ENCODE measurements at regions not wholly inside any gene's neighbourhood (a gene's known extent, or its start where the extent isn't known, plus 50 kb on each side); places are given as distances from the start of the nearest gene placed in this dataset.

DNA sequence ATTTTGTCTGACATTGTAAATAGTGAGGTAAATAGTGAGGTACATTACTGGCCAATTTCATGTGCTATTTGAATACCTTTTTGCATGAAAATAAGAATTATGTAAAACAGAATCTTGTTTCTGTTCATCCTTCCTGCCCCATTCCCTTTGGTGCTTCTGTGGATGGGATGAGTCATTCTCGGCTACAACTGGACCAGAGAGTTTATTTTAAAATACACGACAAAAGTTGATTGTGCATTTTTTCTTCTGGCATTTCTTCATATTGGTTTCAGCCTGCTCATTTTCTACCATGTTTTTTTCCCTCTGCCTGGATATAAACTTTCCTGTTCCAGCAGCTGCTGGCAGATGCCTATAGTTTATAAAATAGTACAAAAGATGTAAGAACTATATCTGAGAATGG, 107.5 kb downstream of the CYSLTR2 start:
- DNase-seq: no peak

DNA sequence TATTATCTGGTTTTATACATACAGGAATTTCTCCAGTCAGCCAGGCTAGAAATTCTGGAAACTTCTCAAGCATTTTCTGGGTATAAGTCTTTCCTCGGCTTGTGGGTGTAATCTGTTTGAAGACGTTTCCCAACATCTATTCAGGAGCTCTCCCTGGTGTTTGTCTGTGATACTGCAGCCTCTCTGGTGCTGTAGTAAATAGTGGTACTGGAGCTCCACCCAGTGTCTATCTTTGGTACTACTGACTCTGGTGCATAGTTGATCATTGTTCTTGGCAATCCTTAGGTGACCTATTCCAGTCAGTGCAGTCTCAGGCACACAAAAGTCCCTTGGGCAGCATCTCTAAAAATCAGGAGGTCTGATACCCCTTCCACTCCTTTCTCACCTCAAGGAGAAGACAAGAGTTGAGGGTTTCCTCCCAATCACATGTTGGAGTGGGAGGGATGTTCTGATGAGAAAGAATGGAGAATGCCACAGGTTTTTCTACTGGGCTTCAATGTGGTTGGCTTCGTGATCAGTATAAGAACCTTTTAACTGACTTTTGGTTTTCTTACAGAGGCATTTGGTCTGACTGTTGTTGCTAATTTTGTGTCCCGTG, 115.5 kb downstream of the CYSLTR2 start:
- DNase-seq: peak; percentile 79

DNA sequence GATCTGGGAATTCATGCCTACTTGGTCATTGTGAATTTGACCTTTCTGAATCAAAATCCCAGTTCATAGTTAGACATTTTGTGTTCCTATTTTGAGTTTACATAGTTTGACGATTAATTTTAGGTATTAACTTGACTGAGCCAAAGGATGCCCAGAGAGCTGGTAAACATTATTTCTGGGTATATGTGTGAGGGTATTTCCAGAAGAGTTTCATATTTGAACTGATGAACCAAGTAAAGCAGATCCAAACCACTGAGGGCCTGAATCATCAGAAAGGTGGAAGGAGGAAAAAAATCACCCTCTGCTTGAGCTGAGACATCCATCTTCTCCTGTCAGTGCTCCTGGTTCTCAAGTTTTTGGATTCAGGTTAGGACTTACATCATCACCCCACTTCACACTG, 116.6 kb downstream of the CYSLTR2 start:
- no peak for DNase-seq

DNA sequence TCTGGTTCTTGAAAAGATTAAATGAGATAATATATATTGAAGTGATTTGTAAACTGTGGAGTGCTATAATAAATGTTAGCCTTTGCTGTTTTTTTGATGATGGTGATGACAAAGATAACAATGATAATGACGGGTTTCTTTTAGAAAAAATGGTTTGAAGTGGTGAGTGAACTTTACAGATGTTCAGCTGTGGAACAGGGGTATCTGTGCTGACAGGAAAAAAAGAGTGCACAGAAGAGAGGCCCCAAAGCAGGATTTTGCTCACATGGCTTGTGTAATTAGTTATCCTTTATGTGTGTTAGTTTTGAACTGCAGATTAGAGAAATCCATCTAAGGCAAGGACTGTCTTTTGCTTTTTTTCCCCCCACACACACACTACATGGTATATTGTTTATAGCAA, 119.2 kb downstream of the CYSLTR2 start:
- DNase-seq: no peak

DNA sequence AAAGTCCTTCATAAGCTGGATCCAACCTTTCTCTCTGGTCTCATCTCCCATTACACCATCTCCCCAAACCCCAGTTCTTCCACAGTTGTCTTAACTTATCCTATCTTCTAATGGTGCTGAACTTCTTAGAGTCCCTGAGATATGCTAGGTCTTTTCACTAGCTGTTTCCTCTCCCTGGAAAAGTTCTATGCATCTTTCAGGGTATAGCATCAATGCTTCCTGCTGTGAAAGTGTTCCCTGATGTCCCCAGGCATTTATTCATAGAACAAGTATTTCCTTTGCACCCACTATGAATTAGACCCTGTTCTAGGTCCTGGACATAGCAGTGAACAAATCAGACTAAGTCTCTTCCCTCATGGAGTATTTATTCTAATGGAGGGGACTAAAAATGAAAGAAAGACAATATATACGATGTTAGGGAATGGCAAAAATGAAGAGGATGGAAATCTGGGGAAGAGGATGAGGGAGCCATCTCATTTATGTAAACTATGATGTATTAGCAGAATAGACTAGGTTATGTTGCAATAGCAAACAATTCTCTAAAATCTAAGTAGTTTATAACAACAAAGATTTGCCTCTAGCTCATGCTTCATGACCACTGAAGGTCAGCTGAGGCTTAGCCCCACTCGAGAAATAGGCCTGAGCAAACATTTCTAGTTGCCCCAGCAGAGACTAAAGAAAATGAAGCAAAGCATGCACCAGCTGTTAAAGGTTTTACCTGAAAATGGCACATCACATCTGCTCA, 120.0 kb downstream of the CYSLTR2 start:
- no peak for DNase-seq

DNA sequence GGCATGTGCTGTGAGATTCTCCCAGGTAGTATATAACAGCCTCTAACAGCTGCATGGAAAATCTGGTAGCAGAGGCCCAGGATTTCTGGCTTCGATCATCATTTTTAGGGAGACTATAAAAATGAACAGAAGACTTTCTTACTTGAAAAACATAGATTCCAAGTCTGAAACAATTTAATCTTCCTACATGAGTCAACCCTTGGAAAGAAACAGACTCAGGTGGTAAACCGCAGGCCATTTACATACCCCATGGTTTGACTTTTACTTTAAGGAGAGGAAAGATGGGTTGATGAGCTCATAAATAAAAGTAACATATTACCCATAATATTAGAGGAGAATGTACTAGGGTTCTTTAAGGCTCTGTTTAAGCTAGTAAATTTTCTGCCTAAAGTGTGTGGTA, 121.6 kb downstream of the CYSLTR2 start:
- DNase-seq: no peak

DNA sequence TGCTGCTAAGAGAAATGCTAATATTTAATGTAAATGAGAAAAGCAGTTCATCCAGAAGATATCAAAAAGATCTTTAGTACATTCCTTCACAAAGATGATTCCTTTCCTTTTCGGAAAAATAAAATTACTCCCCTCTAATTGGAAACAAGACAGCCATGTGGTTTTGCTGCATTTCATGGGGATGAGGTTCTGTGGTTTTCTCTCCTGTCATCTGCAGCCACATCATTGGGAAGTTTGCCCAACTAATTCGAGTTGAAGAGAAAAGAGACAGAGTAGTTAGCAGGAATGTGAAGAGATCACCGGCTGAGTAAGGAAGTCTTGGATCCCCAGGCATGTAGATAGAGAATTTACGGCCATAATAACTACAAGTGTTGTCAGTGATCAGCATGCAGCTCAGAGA, 122.1 kb downstream of the CYSLTR2 start:
- no peak for DNase-seq

DNA sequence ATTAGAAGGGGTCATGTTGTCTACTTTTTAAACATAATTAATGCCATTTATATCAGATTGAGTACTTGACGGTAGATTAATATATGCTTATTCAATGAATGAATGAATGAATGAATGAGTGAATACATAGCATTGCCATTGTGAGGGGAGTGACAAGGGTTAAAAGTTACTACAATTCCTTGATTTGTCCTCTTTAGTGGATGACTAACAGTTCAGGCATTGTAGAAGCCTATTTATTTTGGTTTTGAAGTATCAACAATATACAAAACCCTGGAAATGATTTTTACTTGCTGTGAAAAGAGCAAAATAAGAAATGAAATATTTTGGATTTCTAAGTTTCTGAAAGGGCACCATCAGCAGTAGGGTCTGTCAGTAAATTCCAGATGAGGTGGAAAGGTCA, 122.7 kb downstream of the CYSLTR2 start:
- no peak for DNase-seq

DNA sequence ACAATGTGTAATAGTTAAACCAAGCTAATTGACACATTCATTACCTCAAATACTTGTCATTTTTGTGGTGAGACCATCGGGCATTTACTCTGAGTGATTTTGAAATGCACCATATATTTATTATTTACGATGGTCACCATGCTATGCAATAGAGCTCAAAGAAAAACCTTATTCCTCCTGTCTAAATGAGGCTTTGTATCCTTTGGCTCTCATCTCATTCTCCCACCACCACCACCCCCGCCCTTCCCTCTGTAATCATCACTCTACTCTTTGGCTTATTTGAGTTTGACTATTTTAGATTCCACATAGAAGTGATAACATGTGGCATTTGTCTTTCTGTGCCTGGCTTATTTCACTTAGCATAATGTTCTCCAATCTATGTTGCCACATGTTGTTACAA, 124.9 kb downstream of the CYSLTR2 start:
- no peak for DNase-seq

DNA sequence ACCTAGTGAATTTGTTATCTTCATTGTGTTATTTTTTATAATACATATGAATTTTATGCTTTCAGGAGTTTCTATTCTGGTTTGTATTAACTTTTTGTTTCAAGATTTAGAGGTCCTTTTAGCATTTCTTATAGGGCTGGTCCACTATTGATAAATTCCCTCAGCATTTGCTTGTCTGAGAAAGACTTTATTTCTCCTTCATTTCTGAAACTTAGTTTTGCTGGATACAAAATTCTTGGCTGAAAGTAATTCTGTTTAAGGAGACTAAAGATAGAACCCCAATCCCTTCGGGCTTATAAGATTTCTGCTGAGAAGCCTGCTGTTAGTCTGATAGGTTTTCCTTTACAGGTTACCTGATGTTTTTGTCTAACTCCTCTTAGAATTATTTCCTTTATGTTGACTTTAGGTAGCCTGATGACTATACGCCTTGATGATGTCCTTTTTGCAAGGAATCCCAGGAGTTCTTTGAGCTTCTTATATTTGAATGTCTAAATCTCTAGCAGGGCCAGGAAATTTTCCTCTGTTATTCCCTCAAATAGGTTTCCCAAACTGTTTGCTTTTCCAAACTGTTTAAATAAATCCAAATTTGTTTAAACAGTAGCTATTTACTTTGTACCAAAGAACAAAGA, 127.1 kb downstream of the CYSLTR2 start:
- no peak for DNase-seq

DNA sequence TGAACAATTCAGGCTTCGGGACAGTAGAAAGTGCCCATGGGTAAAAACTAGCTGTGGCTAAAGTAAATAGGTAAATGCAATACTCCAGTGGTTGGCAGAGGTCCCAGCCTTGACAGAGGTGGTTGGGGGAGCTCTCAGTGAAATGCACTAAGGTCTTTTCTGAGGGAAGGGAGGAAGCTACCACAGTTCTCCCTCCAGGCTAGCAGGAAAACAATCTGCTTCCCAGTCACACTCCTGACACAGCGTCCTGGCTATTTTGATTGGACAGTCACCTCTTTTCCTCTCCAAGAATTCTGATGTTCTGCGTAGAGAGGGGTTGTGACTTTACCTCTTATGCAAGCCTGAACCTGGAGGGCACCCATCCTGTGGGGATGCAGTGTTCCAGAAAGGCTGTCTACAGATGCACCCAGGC, 128.7 kb downstream of the CYSLTR2 start:
- DNase-seq: no peak

DNA sequence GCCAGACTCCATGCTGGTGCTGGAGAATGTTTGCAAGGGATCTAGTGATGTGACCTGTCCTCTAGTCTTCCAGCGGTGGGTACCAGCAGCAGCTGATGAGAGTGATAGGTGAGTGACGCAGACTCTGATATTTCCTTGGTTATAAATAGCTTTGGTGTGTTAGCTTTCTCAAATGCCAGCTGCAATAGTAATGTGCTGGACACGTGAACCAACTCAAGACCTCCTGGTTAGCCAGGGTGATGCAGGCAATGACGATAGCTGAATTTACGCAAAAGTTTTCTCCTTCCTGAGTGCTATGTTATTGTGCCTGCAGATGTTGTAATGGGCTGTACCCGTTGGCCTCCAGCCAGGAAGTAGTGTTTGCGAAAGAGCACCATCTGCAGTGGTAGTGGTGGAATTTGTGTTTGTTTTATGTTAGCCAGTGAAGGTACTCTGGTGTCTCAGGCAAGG, 129.5 kb downstream of the CYSLTR2 start:
- DNase-seq: no peak

DNA sequence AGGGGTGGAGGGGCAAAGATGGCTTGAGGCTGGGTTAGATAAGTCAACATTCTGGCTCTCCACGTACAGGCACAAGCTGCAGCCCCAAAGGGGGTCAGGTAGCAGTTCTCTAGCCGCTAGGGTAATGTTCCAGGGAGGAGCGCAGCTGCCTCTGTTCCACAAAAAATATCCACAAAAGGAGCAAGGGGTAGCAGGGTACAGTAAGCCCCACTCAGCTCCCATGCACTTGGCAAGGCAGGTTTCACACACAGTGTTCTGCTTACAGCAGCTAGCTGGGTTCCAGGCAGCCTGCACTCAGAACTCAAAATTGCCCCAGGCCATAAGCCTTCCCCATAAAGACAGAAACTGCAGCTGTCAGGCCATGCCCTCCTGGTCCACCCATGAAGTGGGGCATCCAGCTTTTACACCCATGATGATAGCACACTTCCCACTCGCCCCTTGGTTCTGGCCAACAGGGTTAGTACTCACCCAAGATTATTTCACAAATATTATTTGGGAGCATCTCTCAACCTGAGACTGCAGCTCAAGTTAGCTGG, 130.0 kb downstream of the CYSLTR2 start:
- DNase-seq: no peak

DNA sequence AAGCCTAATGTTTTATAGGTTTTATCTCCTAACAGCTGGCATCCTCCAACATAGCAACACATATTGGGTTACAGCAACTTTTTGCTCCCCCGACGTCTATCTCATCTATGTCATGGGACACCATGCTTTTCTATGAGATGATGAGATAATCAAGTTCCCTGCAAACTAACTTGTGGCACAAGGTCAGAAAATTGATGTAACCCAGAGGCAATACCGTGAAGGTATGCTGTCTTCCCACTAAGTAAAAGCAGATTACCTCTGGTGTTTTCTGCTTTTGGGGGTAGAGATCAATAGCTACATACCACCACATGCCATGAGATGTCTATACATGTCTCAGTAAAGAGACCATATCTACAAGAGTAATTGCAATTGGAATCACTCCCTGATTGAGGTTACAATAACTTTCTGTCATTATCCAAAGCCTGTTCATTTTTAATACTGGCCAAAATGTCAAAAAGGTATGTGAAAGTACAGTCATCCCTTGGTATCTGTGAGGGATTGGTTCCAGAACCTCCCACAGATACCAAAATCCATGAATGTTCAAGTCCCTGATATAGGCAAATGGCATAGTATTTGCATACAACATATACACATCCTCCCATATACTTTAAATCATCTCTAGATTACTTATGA, 131.3 kb downstream of the CYSLTR2 start:
- no peak for DNase-seq

DNA sequence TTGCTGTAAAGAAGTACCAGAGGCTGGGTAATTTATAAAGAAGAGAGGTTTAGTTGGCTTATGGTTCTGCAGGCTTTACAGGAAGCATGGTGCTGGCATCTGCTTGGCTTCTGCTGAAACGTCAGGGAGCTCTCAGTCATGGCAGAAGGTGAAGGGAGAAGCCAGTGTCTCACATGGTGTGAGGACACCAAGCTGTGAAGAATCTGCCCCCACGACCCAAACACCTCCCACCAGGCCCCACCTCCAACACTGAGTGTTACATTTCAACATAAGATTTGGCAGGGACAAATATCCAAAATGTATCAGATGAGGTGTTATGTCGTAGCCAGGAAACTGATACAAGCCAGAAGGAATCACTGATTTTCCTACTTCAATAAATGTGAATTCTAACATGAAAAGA, 136.5 kb downstream of the CYSLTR2 start:
- no peak for DNase-seq

DNA sequence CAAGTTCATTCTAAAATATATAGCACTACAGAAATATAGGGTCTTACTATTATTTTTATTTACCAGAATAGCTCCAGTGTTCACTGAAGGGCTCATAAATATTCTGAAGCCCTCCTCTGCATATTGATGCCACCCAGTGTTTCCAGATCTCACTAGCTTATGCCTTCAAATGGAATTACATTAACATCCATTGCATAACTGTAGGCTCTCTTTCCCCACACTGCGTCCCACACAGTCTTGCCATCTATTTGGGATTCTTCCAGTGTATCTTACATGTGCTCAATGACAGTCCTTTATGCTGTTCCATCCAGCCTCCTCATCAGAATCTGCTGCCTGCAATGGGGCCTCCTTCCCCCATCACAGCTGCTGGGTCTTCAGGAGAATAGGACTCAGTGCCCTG, 137.2 kb downstream of the CYSLTR2 start:
- no peak for DNase-seq

DNA sequence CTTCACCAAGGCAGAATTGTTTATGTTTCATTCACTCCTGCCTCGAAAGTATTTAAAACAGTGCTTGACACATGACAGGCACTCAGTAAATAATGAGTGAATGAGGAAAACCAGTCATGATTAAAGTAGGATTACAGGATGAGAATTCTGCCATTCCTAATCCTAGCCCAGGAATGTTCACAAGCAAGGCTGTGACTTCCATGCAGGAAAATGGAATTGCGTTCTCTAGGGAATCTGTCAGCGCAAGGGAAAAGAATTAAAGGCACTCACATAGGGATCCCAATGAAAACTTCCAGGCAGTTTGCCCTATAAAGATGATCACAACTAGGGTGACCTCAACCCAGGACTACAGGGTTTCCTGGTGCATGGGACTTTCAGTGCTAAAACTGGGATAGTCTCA, 143.4 kb downstream of the CYSLTR2 start:
- no peak for DNase-seq

DNA sequence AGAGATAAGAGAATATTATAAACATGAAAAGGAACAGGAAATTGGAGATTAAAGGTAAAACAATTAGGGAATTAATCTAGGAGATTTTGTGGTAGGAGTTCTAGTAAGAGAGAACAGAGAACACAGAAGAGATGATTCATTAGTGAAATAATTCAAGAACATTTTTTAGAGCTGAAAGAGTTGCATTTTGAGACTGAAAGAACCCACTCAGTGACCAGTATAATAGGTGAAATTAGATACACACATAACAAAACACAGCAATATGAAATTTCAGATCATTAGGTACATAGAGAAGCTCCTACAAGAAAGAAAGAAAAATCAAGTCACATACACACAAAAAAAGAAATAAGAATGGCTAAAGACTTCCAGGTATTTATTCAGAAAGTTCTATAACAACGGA, 144.0 kb downstream of the CYSLTR2 start:
- DNase-seq: no peak

DNA sequence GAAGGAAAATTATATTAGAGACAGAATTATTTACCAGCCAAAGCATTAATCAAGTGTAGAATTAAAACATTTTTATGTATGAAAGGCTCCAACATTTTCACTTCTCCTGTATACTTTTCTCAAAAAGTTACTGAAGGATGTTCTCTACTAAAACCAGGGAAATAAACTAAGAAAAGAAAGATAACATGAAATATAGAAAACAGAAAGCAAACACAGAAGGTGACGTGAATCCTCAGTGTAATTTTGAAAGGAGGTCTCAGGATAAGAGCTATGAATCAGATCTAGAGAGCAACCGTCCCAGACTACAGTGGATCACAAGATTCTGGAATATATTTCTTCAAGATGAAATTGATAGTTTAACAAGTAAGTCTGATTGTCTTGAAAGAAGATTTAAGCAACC, 144.5 kb downstream of the CYSLTR2 start:
- no peak for DNase-seq

DNA sequence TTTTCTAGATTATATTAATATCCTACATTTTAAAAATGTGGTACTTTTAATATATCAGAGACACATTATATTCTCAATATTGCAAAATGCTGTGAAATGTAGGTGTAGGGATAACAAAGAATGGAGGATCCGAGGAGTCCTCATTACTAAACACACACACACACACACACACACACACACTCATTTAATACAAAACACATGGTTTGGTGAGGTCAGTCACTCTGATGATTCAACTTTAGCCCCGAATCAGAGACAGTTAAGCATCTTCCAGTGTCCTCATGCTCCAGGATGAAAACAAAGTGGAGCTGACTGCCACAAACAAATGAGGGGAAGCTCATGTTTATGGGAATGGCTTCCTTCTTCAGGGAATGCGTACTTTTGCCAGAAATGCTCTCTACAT, 147.5 kb downstream of the CYSLTR2 start:
- DNase-seq: no peak

DNA sequence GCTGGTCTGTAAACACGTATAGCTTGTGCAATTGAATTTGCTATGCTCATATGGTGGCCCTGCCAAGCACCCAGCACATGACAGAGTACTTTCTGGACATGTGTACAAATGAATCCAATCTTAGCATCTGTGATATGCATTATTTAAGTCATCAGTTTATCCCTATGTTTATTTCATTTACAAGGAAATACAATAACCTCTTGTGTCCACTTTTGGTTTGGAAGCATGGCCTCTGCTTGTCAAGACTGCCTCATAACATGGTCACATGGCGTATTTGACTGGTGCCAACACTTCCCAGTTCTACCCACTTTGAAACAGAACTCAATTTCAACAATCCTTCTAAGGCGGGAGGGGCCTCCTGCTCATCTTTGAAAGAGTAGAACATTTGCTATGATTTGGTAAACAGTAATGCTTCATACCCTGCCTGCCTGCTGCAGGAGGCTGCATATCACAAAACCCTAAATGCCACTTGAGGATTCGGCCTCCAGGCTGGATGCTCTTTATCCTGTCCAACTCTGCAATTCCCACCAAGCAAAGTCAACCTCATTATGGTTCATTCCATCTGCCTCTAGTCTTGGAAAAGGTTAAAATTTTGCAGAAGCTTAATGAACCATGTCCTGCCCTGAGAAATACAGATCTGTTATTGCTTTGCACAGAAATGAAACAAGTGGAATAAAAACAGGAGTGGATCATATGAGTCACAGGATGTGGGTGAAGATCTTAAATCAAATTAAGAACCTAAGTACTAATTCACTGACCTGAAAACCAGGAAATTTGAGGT, 151.3 kb downstream of the CYSLTR2 start:
- no peak for DNase-seq

DNA sequence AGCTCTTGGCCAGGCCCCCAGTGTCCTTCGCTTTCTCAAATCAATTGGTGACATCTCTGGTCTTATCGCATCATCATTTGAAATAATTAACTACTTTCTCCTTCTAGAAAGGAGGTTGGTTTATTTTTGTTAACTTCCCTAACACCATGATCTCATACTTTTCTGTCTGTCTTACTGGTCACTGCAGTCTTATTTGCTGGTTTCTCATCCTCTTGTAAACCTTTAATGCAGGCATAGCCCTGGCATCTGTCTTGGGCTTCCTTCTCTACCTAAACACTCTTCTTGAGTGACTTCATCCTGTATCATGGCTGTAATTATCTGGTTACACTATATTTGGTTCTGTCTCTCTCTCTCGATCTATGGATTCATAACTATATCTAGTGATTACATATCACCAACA, 152.8 kb downstream of the CYSLTR2 start:
- no peak for DNase-seq

DNA sequence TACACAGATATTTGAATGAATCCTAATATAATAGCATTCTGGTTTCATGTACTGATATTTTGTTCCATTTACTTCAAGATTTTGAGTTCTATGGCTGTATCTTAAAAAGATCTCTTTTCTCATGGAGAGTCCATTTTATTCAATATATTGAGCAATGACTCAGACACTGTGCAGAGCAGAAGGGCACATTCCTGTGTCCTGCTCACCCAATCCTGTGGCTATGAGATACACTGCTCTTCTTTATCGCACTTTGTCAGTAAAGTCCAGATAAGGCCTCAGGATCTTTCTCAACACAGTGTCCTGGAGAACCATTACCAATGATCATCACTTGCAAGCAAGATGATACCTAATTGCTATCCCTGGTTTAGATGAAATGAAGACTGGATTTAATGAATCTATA, 155.0 kb downstream of the CYSLTR2 start:
- no peak for DNase-seq

Data from NCI-H2227 treated with DMSO at 0.1 percent for 48 hours (cell line).